ENCODE measurements at regions not wholly inside any gene's neighbourhood (a gene's known extent, or its start where the extent isn't known, plus 50 kb on each side); places are given as distances from the start of the nearest gene placed in this dataset.

DNA sequence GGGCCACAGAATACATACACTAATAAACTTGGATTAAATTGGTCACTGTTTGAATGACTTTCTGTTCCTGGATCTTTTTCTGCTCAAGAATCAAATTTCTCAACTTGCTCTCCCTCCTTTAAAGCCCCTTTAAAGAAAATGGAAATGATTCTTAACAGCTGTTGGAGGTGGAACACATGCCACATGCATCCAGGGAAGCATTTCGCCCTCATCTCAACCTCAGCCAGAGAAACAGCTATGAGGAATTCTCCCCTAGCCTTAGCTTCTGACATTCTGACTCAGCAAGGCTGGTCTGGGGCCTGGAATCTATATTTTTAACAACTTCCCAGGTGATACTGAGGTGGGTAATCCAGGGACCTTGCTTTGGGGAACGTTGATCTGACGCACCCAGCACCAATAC, 263.4 kb upstream of the ECI2 start:
- H3K4me1 ChIP-seq (ENCODE audit: control insufficient read depth, insufficient read depth, low read length), result peaks cover 10% of the 10 kb centered on the region; the same call in 1 of the 2 replicates
- no peak overlapping the region for H3K4me3 ChIP-seq (ENCODE audit: low read depth, low read length)
- H3K36me3 ChIP-seq (ENCODE audit: control insufficient read depth, insufficient read depth, low read length), result no peaks in the 10 kb centered on the region
- no peaks in the 10 kb centered on the region for H3K9me3 ChIP-seq (ENCODE audit: control insufficient read depth, insufficient read depth, low read depth, low read length)
- H3K27me3 ChIP-seq (ENCODE audit: control insufficient read depth, insufficient read depth, low read length), result no peaks in the 10 kb centered on the region
- H3K27ac ChIP-seq (ENCODE audit: low read depth, low read length), result no peak overlapping the region
- no peak overlapping the region for H3K9ac ChIP-seq (ENCODE audit: low read length)

DNA sequence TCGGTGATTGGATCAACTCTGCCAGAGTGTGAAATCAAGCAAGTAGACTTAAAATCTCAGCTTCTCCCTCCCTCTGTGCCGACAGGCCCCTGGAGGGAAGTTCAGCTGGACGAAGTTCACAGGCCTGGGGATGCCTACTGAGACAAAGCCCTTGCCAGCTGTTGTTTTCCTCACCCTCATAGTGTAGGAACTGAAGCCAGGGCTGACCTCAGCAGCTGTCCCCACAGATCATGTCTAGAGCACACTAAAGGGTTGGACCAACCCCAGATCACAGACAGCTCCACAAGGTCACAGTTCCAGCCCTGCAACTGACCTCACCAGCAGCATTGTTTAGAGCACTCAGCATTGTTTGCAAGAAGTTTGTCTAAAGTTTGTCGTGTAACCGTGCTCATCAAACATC, 261.9 kb upstream of the ECI2 start:
- no peaks in the 10 kb centered on the region for H3K27me3 ChIP-seq (ENCODE audit: control insufficient read depth, insufficient read depth, low read length)
- no peak overlapping the region for H3K4me3 ChIP-seq (ENCODE audit: low read depth, low read length)
- no peak overlapping the region for H3K27ac ChIP-seq (ENCODE audit: low read depth, low read length)
- no peaks in the 10 kb centered on the region for H3K36me3 ChIP-seq (ENCODE audit: control insufficient read depth, insufficient read depth, low read length)
- H3K9me3 ChIP-seq (ENCODE audit: control insufficient read depth, insufficient read depth, low read depth, low read length), result no peaks in the 10 kb centered on the region
- peaks cover 7% of the 10 kb centered on the region; the same call in 1 of the 2 replicates for H3K4me1 ChIP-seq (ENCODE audit: control insufficient read depth, insufficient read depth, low read length)
- H3K9ac ChIP-seq (ENCODE audit: low read length), result no peak overlapping the region

DNA sequence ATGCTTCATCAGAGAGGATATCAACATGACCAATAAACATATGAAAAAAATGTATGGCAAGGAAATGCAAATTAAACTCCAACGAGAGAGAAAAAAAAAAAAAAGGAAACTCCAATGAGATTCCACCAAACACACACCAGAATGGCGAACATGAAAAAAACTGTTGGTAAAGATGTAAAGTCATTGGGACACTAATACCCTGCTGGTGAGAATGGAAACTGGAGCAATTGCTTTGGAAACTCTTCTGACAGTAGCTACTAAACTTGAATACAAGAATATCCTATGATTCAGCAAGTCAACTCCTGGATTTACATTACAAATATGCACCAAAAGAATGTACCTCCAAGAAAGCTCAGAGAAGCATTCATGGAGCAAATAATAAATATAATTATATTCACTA, 260.7 kb upstream of the ECI2 start:
- H3K9ac ChIP-seq (ENCODE audit: low read length), result no peak overlapping the region
- no peaks in the 10 kb centered on the region for H3K36me3 ChIP-seq (ENCODE audit: control insufficient read depth, insufficient read depth, low read length)
- H3K4me1 ChIP-seq (ENCODE audit: control insufficient read depth, insufficient read depth, low read length), result peaks cover 7% of the 10 kb centered on the region; the same call in 1 of the 2 replicates
- no peaks in the 10 kb centered on the region for H3K9me3 ChIP-seq (ENCODE audit: control insufficient read depth, insufficient read depth, low read depth, low read length)
- H3K27ac ChIP-seq (ENCODE audit: low read depth, low read length), result no peak overlapping the region
- no peak overlapping the region for H3K4me3 ChIP-seq (ENCODE audit: low read depth, low read length)
- H3K27me3 ChIP-seq (ENCODE audit: control insufficient read depth, insufficient read depth, low read length), result no peaks in the 10 kb centered on the region

DNA sequence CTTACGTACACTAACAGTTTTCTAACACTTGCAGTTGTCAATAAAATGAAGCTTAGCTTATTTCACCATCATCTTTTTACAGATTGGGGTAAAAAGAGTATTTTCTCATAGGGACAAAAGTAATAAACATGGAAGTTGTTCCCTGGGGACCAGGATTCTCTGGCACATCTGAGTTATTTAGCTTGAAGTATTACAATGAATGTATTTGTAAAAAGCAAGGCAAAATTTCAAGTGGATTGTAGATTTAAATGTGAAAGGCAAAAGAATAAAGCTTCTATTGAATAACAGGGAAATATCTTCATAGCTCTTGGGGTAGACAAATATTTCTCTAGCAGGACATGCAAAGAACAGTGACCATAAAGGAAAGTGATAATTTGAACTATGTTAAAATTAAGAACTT, 260.0 kb upstream of the ECI2 start:
- no peak overlapping the region for H3K4me3 ChIP-seq (ENCODE audit: low read depth, low read length)
- peaks cover 7% of the 10 kb centered on the region; the same call in 1 of the 2 replicates for H3K4me1 ChIP-seq (ENCODE audit: control insufficient read depth, insufficient read depth, low read length)
- no peaks in the 10 kb centered on the region for H3K9me3 ChIP-seq (ENCODE audit: control insufficient read depth, insufficient read depth, low read depth, low read length)
- no peak overlapping the region for H3K9ac ChIP-seq (ENCODE audit: low read length)
- no peaks in the 10 kb centered on the region for H3K27me3 ChIP-seq (ENCODE audit: control insufficient read depth, insufficient read depth, low read length)
- no peak overlapping the region for H3K27ac ChIP-seq (ENCODE audit: low read depth, low read length)
- H3K36me3 ChIP-seq (ENCODE audit: control insufficient read depth, insufficient read depth, low read length), result no peaks in the 10 kb centered on the region

DNA sequence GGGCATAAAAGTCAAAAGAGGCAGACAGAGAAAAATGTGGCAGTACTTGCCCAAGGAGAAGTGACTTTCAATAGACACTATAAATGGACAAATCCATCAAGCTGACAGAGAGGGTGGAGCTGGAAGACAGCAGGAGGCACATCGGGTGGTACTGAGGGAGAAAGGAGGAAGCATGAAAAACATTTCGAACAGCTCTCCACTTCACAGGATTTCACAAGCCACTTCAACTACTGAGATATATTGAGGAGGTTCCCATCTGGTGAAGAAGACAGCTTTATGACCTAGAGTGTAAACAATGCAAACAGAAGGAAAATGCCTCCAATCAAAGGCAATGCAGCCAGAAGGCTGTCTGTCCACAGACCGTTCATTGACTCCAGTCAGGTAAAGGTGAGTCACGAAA, 259.4 kb upstream of the ECI2 start:
- no peaks in the 10 kb centered on the region for H3K9me3 ChIP-seq (ENCODE audit: control insufficient read depth, insufficient read depth, low read depth, low read length)
- H3K4me1 ChIP-seq (ENCODE audit: control insufficient read depth, insufficient read depth, low read length), result peaks cover 7% of the 10 kb centered on the region; the same call in 1 of the 2 replicates
- no peak overlapping the region for H3K9ac ChIP-seq (ENCODE audit: low read length)
- H3K27me3 ChIP-seq (ENCODE audit: control insufficient read depth, insufficient read depth, low read length), result no peaks in the 10 kb centered on the region
- no peak overlapping the region for H3K4me3 ChIP-seq (ENCODE audit: low read depth, low read length)
- no peaks in the 10 kb centered on the region for H3K36me3 ChIP-seq (ENCODE audit: control insufficient read depth, insufficient read depth, low read length)
- H3K27ac ChIP-seq (ENCODE audit: low read depth, low read length), result no peak overlapping the region

DNA sequence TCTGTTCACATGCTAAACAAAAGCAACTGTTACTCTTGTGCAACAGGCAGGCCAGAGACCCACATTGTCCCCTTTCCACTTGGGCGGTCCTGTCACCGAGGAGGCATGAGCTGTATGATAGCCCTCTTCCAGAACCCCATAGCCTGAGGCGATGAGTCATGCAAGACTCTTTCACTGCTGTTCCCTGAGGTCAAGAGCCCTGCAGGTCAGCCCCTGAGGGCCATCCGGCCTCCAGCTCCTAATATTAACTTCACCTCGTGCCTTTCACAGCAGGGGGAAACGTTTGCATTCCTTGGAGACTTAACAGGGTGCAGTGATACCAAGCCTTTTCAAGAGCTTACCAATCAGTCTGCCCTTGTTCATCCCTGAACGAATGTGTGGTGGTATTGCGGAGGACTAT, 253.3 kb upstream of the ECI2 start:
- peaks cover 14% of the 10 kb centered on the region for H3K4me1 ChIP-seq (ENCODE audit: control insufficient read depth, insufficient read depth, low read length)
- no peak overlapping the region for H3K9ac ChIP-seq (ENCODE audit: low read length)
- no peak overlapping the region for H3K4me3 ChIP-seq (ENCODE audit: low read depth, low read length)
- no peaks in the 10 kb centered on the region for H3K27me3 ChIP-seq (ENCODE audit: control insufficient read depth, insufficient read depth, low read length)
- no peak overlapping the region for H3K27ac ChIP-seq (ENCODE audit: low read depth, low read length)
- H3K9me3 ChIP-seq (ENCODE audit: control insufficient read depth, insufficient read depth, low read depth, low read length), result peaks cover 32% of the 10 kb centered on the region
- no peaks in the 10 kb centered on the region for H3K36me3 ChIP-seq (ENCODE audit: control insufficient read depth, insufficient read depth, low read length)

DNA sequence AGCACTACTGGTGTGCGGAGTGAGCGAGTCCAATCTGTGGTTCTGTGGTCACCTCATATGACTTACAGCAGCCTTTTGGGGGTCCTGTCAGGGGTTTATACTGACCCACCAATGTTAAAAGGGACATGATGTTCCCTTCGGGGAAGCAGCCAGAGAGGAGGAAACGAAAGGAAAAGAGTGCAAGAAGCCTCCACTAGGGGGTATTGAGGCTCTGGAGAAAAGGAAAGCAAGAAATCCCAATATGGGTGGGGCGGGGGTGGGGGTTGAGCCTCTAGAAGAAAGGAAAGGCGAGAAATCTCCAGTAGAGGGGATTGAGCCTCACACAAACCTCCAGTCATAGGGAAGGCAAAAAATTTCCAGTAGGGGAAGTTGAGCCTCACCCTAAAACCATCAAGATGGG, 249.3 kb upstream of the ECI2 start:
- H3K4me1 ChIP-seq (ENCODE audit: control insufficient read depth, insufficient read depth, low read length), result peaks cover 14% of the 10 kb centered on the region
- H3K36me3 ChIP-seq (ENCODE audit: control insufficient read depth, insufficient read depth, low read length), result no peaks in the 10 kb centered on the region
- peaks cover 51% of the 10 kb centered on the region for H3K9me3 ChIP-seq (ENCODE audit: control insufficient read depth, insufficient read depth, low read depth, low read length)
- H3K4me3 ChIP-seq (ENCODE audit: low read depth, low read length), result no peak overlapping the region
- H3K9ac ChIP-seq (ENCODE audit: low read length), result no peak overlapping the region
- no peak overlapping the region for H3K27ac ChIP-seq (ENCODE audit: low read depth, low read length)
- no peaks in the 10 kb centered on the region for H3K27me3 ChIP-seq (ENCODE audit: control insufficient read depth, insufficient read depth, low read length)

DNA sequence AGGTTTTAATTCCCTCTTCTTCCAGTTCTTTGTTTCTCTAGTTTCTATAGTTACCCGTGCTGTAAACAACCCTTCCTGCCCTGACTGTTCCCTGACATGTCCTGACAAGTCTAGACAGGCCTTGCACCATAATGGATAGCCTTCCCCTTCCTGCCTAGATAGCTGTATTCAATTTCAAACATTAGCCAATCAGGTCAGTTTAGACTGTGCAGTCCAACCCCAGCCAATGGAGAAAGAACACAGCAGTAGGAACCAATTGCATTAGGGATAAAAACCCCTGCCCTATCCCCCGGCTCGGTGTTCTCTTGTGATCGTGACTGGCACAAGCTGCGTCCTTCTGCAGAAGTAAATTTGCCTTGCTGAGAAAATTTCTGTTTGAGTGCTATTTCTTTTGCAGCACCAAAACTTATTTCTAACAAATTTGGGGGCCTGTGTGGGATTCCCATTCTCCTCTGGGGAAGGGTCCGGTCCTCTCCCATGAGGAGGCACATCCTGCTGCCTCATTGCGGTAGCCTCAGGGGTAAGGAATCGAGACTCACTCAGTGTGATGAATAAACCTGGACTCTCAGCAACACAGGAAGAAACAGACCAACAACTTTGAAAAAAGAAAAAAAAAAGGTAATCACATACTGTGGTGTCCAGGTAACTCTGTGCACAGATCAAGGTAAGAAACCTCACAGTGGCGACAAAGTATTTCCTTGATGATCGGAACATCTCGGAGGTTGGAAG, 248.7 kb upstream of the ECI2 start:
- H3K4me1 ChIP-seq (ENCODE audit: control insufficient read depth, insufficient read depth, low read length), result peaks cover 14% of the 10 kb centered on the region
- no peak overlapping the region for H3K9ac ChIP-seq (ENCODE audit: low read length)
- no peak overlapping the region for H3K27ac ChIP-seq (ENCODE audit: low read depth, low read length)
- no peaks in the 10 kb centered on the region for H3K36me3 ChIP-seq (ENCODE audit: control insufficient read depth, insufficient read depth, low read length)
- H3K27me3 ChIP-seq (ENCODE audit: control insufficient read depth, insufficient read depth, low read length), result no peaks in the 10 kb centered on the region
- H3K9me3 ChIP-seq (ENCODE audit: control insufficient read depth, insufficient read depth, low read depth, low read length), result peaks cover 51% of the 10 kb centered on the region
- H3K4me3 ChIP-seq (ENCODE audit: low read depth, low read length), result no peak overlapping the region

DNA sequence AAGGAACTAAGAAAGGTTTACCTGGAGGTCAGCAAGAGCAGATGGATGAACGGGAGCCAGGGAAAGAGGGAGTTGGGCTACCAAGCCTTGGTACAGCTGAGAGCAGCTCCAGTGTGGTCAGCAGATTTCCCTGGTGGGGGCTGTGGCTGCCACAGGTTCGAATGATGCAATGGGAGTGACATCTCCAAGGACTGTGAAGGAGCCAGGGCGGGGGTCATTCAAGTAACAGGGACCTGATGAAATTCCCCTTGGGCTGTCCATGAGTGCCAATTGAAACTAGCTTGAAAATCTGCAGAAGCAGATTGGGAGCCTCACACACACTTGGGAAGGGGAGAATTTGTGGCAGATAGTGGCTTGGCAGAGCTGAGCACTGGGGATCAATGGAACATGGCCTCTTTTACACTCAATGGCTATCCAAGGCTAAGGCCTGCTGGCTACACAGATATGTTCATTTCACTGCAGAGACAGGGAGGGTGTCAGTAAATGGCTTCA, 247.0 kb upstream of the ECI2 start:
- H3K27ac ChIP-seq (ENCODE audit: low read depth, low read length), result no peak overlapping the region
- H3K4me3 ChIP-seq (ENCODE audit: low read depth, low read length), result no peak overlapping the region
- H3K9me3 ChIP-seq (ENCODE audit: control insufficient read depth, insufficient read depth, low read depth, low read length), result peaks cover 51% of the 10 kb centered on the region
- no peaks in the 10 kb centered on the region for H3K27me3 ChIP-seq (ENCODE audit: control insufficient read depth, insufficient read depth, low read length)
- no peak overlapping the region for H3K9ac ChIP-seq (ENCODE audit: low read length)
- H3K36me3 ChIP-seq (ENCODE audit: control insufficient read depth, insufficient read depth, low read length), result no peaks in the 10 kb centered on the region
- H3K4me1 ChIP-seq (ENCODE audit: control insufficient read depth, insufficient read depth, low read length), result no peaks in the 10 kb centered on the region

DNA sequence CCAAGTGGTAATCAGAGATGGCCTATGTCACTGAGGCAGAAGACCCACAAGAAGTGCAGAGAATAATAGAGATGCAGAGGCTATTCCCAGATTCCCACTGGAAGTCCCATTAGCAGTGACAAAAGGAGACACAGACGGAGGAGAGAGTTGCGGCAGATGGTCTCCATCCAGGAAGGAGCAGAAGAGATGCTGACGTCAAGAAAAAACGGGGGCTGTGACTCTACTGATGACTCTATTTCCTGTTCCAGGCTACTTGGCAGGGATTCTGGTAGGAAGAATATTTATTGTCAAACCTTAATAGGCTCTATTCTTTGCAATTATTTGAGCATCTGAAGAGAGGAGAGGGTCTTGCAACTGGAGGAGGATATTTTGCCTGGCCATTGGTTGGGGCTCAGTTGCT, 246.0 kb upstream of the ECI2 start:
- no peaks in the 10 kb centered on the region for H3K4me1 ChIP-seq (ENCODE audit: control insufficient read depth, insufficient read depth, low read length)
- H3K4me3 ChIP-seq (ENCODE audit: low read depth, low read length), result no peak overlapping the region
- peaks cover 43% of the 10 kb centered on the region for H3K9me3 ChIP-seq (ENCODE audit: control insufficient read depth, insufficient read depth, low read depth, low read length)
- no peaks in the 10 kb centered on the region for H3K36me3 ChIP-seq (ENCODE audit: control insufficient read depth, insufficient read depth, low read length)
- H3K27me3 ChIP-seq (ENCODE audit: control insufficient read depth, insufficient read depth, low read length), result no peaks in the 10 kb centered on the region
- no peak overlapping the region for H3K9ac ChIP-seq (ENCODE audit: low read length)
- H3K27ac ChIP-seq (ENCODE audit: low read depth, low read length), result no peak overlapping the region

DNA sequence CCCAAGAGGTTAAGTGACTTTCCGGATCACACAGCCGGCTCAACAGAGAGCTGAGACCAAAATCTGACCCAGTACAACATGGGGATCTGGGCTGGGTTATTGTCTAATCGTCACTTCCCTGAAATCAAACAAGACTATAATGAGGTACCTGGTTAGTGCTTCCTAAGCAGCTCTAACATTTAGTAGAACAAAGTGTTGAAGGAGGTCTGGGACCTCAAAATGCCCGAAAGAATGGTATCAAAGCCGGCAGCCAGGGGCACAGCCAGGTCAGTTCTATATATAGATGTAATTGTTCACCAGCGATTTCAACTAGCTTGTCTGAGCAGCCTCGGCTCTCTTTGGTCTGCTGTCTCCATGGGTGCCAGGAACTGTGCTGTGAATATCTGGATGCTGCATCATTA, 245.5 kb upstream of the ECI2 start:
- peaks cover 40% of the 10 kb centered on the region for H3K9me3 ChIP-seq (ENCODE audit: control insufficient read depth, insufficient read depth, low read depth, low read length)
- H3K4me1 ChIP-seq (ENCODE audit: control insufficient read depth, insufficient read depth, low read length), result no peaks in the 10 kb centered on the region
- H3K36me3 ChIP-seq (ENCODE audit: control insufficient read depth, insufficient read depth, low read length), result no peaks in the 10 kb centered on the region
- no peak overlapping the region for H3K4me3 ChIP-seq (ENCODE audit: low read depth, low read length)
- no peak overlapping the region for H3K9ac ChIP-seq (ENCODE audit: low read length)
- no peak overlapping the region for H3K27ac ChIP-seq (ENCODE audit: low read depth, low read length)
- H3K27me3 ChIP-seq (ENCODE audit: control insufficient read depth, insufficient read depth, low read length), result no peaks in the 10 kb centered on the region

All from HUES6 (cell line).